ENCODE measurements at regions not wholly inside any gene's neighbourhood (a gene's known extent, or its start where the extent isn't known, plus 50 kb on each side); places are given as distances from the start of the nearest gene placed in this dataset.
"Not testable (repeated sequence)": the region's sequence is repeated elsewhere in the genome, so short reads cannot be mapped to it uniquely, and the experiment has no call there.

DNA sequence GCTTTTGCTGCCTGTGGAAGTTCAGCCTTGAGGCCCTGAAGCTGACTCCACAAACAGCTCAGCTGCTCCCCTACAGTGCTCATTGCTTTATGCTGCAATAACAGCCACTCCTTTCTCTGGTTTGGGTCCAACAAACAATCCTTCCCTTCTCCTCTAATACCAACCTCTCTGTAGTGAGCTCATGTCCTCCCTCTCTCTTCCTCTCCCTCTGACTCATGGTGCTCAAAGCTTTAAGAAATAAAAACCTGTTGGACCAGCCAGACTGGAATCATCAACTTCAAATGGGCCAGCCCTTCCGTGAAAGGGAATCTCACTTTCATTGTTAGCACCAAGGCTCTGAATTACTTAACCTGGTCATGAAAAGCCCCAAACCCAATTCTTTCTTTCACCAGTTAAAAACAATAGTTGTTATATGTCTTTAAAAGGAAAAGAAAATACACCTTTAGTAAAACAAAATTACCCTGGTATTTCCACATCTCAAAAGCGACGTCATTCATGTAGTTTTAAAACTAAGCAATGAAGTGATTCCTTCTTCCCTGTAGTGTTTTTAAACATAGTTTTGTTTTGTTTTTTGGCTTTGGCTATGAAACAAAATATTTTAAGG is 126.4 kb downstream of the DUSP6 start:
- DNase-seq, result no peak

DNA sequence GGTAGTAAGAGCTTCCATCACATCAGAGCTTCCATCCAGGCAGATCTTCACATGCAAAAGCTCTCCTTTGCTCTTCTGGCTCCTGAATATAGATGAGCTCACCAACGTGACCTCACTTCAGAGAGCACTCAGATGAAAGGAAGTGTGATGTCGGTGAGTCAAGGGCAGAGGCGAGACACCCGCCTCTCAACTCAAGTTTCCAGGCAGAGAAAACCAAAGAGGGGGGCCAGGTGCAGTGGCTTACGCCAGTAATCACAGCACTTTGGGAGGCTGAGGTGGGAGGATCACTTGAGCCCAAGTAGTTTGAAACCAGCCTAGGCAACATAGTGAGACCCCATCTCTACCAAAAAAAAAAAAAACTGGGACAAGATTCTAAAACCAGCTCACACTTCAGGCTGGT is 126.9 kb downstream of the DUSP6 start:
- no peak for DNase-seq

DNA sequence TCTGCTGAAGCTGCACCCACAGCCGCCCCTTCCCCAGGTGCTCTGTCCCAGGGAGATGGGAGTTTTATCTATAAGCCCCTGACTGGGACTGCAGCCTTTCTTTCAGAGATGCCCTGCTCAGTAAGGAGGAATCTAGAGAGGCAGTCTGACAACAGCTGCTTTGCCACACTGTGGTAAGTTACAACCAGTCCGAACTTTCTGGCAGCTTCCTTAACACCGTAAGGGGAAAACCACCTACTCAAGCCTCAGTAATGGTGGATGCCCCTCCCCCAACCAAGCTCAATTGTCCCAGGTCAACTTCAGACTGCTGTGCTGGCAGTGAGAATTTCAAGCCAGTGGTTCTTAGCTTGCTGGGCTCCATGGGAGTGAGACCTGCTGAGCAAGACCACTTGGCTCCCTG is 129.7 kb downstream of the DUSP6 start:
- not testable (repeated sequence) for DNase-seq

DNA sequence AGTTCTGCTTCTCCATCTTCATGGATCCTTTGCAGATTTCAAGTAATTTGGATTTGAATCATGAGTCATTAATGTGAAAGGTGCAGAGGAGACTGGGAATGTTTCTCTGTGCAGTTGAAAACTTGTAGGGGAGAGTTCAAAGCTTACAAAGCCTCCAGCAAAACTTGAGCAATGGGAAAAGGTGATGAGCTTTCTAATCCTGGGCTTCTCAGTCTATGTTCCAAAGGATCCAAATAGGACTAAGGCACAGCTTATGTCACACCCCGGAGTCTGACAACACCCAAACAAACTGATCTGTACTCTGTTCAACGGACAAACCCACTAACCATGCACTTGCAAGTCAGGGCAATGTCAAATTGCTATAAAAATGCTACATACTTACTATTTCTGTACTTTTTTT is 134.8 kb downstream of the DUSP6 start:
- no peak for DNase-seq

DNA sequence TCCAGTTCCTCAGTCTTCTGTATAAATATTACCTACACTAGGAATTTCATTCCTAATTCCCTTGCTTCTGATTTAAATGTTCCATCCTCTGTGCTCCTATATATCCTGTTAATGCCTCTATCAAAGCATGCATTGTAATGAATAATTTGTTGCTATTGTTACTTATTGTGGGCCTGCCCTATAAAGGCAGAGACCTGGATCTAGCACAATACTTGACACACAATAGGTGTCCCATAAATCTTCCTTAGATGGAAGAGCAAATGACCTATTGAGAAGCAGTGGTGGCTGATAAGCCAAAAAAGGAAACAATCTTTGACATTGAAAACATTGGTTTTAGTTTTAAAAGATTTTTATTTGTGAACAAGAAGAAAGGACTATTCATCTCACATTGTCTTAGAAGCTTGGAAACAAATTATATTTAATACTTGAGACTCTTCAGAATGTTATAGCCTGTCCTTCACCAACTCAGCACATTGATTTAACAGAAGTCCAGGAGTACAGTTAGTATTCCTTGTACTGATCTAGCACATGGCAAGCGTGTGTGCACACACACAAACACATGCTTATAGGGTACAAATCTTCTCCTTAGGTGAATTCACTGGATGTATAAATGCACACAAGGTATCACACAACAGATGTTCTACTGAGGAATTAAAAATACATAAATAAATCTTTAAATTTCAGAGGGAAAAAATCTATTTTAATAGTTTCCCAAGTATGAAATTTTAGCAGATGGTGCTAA is 135.9 kb downstream of the DUSP6 start:
- DNase-seq, result no peak

DNA sequence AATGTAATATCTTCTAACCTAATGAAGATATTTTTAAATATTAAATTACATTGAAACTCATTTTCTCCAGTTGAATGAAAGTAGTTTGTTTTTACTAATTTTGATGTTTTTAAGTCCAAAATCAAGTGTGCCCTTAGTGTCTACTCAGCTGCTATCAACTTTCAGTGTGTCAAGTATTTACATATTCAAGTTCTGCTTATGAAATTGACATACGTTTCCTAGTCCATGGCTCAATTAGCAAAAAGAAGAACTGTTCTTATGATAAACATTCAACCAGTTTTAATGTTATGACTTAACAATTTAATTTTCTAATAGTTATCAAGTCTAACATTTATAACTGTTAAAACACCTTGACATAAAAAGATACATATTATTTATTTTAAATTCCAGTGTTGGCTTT is 137.1 kb downstream of the DUSP6 start:
- no peak for DNase-seq

DNA sequence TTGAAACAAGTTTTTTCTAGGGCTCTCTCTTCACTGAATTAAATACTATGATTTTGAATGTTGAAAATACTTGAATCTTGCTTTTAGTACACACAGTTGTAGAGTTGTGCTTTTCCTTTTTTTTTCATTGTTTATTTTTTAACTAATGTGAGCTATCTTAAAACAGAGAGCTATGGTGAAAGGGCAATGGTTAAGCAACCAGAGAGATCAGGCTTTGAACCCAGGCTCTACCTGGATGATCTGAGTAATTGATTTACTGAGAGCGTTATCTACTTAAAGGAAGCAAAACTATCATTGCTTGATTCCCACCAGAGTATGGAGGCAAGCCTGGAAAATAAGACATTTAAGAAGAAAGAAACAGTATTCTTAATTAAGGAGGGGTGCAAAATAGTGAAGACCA is 138.6 kb downstream of the DUSP6 start:
- no peak for DNase-seq

DNA sequence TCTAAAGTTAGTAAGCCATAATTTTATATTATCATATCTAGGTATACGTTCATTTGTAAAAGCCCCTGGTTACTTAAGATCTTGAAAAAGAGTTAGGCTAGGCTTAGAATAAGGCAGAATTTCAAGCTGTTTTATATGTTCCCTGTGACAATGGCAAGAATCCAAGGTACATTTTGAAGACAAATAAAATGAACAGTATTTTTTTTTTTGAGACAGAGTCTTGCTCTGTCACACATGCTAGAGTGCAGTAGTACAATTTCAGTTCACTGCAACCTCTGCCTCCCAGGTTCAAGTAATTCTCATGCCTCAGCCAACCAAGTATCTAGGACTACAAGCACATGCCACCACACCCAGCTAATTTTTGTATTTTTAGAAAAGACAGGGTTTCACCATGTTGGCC is 139.2 kb downstream of the DUSP6 start:
- DNase-seq, result no peak

DNA sequence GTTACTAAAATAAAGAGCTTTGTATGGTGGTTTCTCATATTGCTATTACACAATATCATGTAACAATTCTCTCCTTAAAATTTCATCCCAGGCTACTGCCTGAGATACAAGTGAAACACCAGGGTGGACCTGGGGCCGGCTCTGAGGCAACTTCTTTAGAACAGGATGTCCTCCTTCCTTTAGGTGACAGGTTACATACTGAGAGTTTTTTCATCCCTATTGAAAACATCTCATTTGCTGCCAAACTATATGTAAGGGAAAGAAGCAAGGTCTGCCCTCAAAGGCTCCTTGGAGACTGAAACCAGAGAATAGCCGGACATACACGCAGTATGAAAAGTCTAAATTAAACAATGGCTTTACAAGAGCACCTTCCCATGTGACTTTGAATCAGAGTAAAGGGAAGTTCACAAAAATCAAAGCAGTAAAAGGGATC is 139.9 kb downstream of the DUSP6 start:
- DNase-seq, result no peak

DNA sequence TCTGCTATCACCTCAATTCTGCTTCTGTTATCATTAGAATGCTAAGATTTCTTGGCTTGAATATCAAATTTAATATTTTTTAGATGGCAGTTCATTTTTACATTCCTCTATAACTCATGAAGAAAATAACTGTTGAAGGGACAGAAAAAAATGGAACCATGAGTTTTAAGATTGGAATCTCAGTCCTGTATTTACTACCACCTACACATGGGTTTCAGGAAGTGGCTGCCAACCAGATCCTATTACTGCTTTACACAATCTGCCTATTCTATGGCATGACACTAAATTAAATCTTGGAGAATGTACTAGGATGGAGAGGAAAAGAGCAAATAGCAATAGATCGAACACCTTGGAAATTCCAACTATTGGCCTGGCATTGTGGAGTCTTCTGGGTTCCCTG is 140.8 kb downstream of the DUSP6 start:
- no peak for DNase-seq

DNA sequence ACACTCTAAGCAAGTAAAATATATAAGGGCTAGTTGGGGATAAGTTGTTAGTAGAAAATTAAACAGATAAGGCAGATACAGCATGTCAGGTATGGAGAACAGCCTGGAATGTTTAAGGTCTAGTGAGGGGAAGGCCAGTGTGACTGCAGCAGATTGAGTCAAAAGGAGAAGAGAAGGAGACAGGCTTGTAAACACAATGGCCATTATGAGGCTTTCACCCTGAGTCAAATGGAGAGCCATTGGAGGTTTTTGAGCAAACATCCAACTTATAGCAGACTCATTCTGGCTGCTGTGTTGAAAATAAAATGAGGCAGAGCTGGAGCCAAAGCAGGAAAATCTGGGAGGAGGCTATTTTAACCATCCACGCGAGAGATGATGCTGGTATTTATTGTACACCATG is 142.0 kb downstream of the DUSP6 start:
- no peak for DNase-seq

DNA sequence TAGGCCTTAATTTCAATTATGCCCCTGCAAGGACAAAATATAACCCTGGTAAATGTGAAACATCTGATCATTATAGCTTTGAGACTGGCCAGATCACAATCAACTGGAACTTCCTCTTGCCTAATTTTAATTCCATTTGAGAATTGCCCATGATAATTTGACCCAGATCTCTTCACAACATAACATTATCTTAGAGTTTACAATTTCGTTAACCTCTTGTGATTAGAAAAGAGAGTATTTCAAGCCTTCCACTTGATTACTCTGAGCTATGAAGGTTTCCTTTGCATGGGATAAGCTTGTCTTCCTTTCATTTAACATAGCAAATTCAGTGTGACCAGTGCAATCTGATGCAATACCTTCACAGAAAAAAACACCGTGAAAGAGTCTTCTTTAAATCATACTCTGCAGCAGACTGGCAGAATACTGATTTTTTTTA is 143.6 kb downstream of the DUSP6 start:
- no peak for DNase-seq

DNA sequence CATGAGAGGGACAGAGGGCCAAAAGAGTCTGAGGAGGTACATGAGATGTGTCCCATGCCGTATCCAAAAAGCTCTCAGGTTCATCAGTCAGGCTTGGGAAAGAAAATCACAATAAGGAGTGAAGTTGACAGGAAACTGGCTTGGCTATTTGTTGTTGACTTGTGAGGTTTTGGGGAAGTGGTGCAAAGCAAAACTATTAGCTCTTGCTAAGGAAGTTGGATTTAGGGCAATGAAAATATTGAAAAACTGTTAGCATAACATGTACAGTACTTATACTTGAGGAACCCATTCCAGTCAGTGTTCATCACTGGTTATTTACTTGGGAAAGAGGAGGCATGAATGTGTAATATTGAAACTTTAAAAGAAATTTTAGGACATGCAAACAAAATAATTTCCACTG is 145.9 kb downstream of the DUSP6 start:
- DNase-seq, result no peak

DNA sequence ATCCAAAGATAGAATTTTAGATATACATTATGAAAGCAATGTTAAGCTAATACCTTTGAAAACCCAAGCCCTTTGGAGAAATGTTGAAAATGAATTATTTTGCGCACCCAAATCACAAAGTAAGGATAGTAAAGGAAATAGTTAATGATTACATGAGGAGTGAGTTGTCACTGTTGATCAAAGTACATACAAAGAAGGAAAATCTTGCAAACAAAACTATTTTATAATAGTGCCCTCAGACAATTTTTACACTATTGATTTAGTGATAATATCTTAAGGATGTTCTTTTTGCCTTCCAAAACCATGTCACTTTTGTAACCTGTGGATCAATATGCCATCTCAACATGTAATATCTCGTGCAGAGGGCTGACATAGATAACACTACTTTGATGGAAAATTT is 146.8 kb downstream of the DUSP6 start:
- no peak for DNase-seq

DNA sequence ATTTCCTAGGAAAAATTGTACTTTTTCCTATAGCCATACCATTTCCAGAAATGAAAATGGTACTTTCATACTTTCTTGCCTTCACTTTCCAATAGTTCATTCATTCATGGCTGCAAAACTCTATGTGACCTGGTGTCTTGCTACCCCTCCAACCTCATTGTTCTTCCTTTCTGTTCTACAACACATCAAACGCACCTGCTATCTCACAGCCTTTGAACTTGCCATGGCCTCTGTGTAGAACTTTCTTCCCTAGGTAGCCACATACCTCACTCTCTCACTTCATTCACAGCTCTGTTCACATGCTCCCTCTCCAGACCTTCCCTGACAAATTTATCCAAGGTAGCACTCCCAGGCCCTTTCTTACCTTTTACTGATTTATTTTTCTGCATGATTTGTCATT is 149.2 kb downstream of the DUSP6 start:
- DNase-seq, result no peak

DNA sequence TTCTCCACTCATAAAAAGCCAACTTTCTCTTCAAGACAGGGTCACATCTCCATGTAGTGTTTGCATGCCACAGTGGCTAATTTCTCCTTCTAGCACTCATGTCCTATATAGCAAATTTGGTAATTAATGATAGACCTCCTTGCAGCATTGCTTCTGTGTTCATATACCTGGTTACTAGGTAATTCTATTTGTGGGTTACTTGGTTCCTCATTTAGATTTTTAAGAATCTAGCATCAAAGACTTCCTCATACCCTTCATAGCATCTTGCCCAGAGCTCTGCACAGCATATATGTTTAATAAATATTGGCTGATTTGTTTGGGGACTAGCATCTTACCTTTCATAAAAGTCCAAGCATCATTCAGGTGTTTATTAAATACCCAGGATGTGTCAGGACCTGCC is 152.1 kb downstream of the DUSP6 start:
- no peak for DNase-seq

DNA sequence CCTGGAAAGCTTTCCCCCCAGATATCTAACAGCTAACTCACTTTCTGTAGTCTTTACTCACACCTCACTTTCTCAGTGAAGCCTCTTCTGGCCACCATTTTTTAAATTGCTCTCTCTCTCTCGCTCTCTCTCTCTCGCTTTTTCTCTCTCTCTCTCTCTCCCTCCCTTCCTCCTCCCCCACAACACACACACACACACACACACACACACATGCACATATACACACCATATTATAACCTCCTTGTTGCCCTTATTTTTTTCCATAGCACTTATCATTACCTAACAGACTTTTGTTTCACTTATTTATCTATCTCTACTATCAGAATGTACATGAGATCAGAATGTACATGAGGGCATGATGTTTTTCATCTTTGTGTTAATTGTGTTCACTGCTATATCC is 156.8 kb downstream of the DUSP6 start:
- no peak for DNase-seq

DNA sequence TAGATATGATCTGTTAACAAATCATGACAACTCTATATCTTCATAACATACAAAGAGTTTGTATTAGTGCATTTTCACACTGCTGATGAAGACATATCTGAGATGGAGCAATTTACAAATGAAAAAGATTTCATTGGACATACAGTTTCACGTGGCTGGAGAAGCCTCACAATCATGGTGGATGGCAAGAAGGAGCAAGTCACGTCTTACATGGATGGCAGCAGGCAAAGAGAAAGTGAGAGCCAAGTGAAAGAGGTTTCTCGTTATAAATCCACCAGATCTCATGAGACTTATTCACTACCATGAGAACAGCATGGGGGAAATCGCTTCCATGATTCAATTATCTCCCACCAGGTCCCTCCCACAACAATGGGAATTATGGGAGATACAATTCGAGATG is 157.6 kb downstream of the DUSP6 start:
- DNase-seq, result no peak

DNA sequence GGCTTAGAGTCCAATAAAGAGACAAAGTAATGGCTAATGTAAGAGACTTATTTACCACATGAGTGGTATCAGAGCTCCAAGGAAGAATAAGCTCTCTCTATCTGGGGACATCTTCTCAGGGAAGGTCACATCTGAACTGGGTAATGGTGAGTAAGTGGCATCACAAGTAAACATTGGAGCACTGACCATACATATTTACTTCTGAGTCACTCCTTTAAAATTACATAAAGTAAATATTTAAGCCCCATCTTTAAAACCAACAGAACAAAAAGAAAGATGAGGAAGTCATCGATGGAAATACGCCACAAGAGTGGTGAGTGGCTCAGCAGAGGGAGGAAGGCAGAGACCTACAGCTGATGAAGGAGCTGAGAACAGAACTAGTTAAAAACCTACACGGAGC is 159.9 kb downstream of the DUSP6 start:
- DNase-seq, result no peak

DNA sequence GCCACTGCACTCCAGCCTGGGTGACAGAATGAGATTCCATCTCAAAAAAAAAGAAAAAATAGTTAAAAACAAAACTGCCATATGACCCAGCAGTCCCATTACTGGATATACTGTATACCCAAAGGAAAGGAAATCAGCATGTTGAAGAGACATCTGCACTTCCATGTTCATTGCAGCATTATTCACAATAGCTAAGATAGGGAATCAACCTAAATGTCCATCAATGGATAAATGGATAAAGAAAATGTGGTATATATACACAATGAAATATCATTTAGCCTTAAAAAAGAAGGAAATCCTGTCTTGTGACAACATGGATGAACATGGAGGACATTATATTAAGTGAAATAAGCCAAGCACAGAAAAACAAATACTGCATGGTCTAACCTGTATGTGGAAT is 160.7 kb downstream of the DUSP6 start:
- DNase-seq, result not testable (repeated sequence)

DNA sequence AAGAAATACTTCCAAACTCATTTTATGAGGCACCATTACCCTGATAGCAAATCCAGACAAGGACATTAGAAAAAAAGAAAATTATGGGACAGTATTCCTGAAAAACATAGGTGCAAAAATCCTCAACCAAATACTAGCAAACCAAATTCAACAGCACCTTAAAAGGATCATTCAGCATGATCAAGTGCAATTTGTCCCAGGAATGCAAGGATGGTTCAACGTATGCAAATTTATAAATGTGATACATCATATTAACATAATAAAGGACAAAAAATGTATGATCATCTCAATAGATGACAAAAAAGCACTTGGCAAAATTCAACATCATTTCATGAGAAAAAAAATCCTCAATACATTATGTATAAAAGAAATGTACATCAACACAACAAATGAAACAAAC is 162.9 kb downstream of the DUSP6 start:
- DNase-seq, result no peak

DNA sequence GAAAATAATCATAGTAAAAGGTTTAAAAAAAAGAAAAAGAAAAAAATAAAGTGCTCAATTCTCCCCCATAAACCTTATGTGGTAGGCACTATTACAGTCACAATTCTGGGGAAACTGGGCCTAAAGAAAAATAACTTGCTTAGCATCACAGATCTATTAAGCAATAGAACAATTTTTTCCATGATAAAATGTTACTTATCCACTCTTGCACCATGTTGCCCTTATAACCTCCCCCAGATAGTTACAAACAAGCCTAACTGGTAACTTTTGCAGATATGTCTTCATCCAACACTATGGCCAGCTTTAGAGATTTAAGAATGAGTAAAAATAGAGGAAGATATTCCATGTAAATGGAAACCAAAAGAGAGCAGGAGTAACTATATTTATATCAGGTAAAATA is 164.8 kb downstream of the DUSP6 start:
- no peak for DNase-seq

DNA sequence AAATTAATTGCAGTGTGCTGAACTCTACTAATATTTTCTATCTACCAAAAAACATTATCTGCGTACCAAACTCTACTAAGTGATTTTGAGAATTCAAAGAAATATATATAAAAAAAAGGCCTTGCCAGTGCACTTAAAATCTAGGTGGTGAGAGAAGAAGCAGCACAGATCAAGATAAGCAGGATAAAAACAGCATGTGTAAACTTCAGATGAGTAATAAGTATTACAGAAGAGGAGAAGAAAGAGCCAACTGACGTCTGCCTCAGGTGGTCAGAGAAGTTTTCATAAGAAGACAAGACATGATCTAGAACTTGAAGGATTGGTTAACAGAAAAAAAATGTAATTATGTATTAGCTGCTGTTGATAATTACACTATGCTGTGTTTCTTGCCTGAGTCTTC is 166.4 kb downstream of the DUSP6 start:
- no peak for DNase-seq

DNA sequence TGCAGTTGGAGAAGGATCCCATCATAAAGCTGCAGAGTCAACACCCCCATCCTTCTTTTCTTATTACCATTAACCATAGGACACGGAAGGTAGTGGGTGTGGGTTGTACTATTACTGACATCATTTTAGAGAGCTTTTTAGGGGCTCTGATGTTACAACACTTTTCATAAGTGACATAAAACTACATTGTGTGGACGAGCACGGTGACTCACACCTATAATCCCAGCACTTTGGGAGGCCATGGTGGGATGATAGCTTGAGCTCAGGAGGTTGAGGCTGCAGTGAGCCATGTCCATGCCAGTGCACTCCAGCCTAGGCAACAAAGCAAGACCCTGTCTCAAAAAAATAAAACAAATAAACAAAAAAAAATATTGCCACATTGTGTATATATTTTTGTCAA is 167.1 kb downstream of the DUSP6 start:
- DNase-seq, result no peak

DNA sequence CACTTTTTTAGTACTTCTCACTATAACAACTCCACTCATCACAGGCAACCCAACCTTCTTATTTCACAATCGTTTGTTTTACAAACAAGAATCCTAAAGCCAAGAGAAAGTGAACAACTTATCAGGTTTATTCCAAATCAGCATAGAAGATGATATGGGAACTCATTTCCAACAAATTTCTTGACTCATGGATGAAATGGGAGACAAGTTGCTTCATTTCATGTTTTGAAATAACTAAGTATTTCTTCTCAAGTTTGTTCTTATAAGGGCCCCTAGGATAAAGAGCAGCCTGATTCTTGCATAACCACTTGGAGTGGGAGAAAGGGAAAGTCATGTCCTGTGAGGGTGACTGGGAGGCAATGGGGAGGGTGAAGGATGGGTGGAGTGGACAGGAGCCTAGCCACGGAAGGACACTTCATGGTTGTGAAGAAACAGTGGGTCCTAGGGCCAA is 168.3 kb downstream of the DUSP6 start:
- DNase-seq, result no peak
